Medulla oblongata (tissue), 1 donor: ENCODE measurements at regions not wholly inside any gene's neighbourhood (a gene's known extent, or its start where the extent isn't known, plus 50 kb on each side); places are given as distances from the start of the nearest gene placed in this dataset.
A peak's percentile ranks its signal among the peaks of the same experiment; 100 is the strongest.
"Not testable (repeated sequence)": the region's sequence is repeated elsewhere in the genome, so short reads cannot be mapped to it uniquely, and the experiment has no call there.

Experiments
- DNase-seq: peaks from one replicate; pipeline ENCODE4 v3.0.0-alpha.2; 2015; ENCODE audit errors: extremely low spot score

- no peak for DNase-seq
Measured at GRCh38 chr2:36058953-36059352, 296.6 kb upstream of the CRIM1 start.

GRCh38 chr2:36058076-36058475, 297.5 kb upstream of the CRIM1 start:
- DNase-seq = no peak

- DNase-seq = no peak
Measured at GRCh38 chr2:36052819-36053218, 302.8 kb upstream of the CRIM1 start.

GRCh38 chr2:36044411-36044810, 311.2 kb upstream of the CRIM1 start:
- DNase-seq = no peak

- no peak for DNase-seq
Measured at GRCh38 chr2:36035137-36035536, 320.4 kb upstream of the CRIM1 start.

- DNase-seq = no peak
Measured at GRCh38 chr2:36032046-36032445, 323.5 kb upstream of the CRIM1 start.

- DNase-seq = no peak
Measured at GRCh38 chr2:36031471-36031870, 324.1 kb upstream of the CRIM1 start.

- no peak for DNase-seq
Measured at GRCh38 chr2:36027616-36028015, 328.0 kb upstream of the CRIM1 start.

GRCh38 chr2:36013064-36013463, 342.5 kb upstream of the CRIM1 start:
- no peak for DNase-seq

GRCh38 chr2:36006444-36006843, 349.1 kb upstream of the CRIM1 start:
- no peak for DNase-seq

- DNase-seq = no peak
Measured at GRCh38 chr2:36002941-36003340, 352.6 kb upstream of the CRIM1 start.

- no peak for DNase-seq
Measured at GRCh38 chr2:35997488-35997887, 358.1 kb upstream of the CRIM1 start.

- no peak for DNase-seq
Measured at GRCh38 chr2:35989503-35989902, 366.1 kb upstream of the CRIM1 start.

- no peak for DNase-seq
Measured at GRCh38 chr2:35989040-35989439, 366.5 kb upstream of the CRIM1 start.

- DNase-seq = no peak
Measured at GRCh38 chr2:35986871-35987270, 368.7 kb upstream of the CRIM1 start.

GRCh38 chr2:35978218-35978617, 377.4 kb upstream of the CRIM1 start:
- no peak for DNase-seq

GRCh38 chr2:35976611-35977010, 379.0 kb upstream of the CRIM1 start:
- DNase-seq = no peak

GRCh38 chr2:35973737-35974132, 381.8 kb upstream of the CRIM1 start:
- DNase-seq = peak; percentile 9

GRCh38 chr2:35973132-35973736, 382.3 kb upstream of the CRIM1 start:
- DNase-seq = peak; percentile 52

GRCh38 chr2:35963824-35964223, 391.8 kb upstream of the CRIM1 start:
- DNase-seq = no peak

GRCh38 chr2:35963357-35963756, 392.2 kb upstream of the CRIM1 start:
- DNase-seq = no peak

- no peak for DNase-seq
Measured at GRCh38 chr2:35962585-35963146, 392.9 kb upstream of the CRIM1 start.

- no peak for DNase-seq
Measured at GRCh38 chr2:35960596-35960995, 395.0 kb upstream of the CRIM1 start.

GRCh38 chr2:35957053-35957452, 398.5 kb upstream of the CRIM1 start:
- DNase-seq = not testable (repeated sequence)
